ENCODE measurements at regions not wholly inside any gene's neighbourhood (a gene's known extent, or its start where the extent isn't known, plus 50 kb on each side); places are given as distances from the start of the nearest gene placed in this dataset.
"Not testable (repeated sequence)": the region's sequence is repeated elsewhere in the genome, so short reads cannot be mapped to it uniquely, and the experiment has no call there.

GRCh38 chr5:105150323-105150722, 1587.7 kb upstream of the NUDT12 start:
- in situ Hi-C loops (cut with HindIII; ENCODE audit: low pct_ligation_motif_present, low pct_unique_long_range_greater_than_20kb, low sequenced_read_pairs) = no loop called here
- no peak for DNase-seq

- in situ Hi-C loops (cut with HindIII; ENCODE audit: low pct_ligation_motif_present, low pct_unique_long_range_greater_than_20kb, low sequenced_read_pairs) = no loop called here
- DNase-seq = no peak
Observed at GRCh38 chr5:105146867-105147266, 1584.3 kb upstream of the NUDT12 start.

- in situ Hi-C loops (cut with HindIII; ENCODE audit: low pct_ligation_motif_present, low pct_unique_long_range_greater_than_20kb, low sequenced_read_pairs) = no loop called here
- no peak for DNase-seq
Observed at GRCh38 chr5:105145152-105145551, 1582.6 kb upstream of the NUDT12 start.

GRCh38 chr5:105134328-105134727, 1571.7 kb upstream of the NUDT12 start:
- DNase-seq = no peak
- in situ Hi-C loops (cut with HindIII; ENCODE audit: low pct_ligation_motif_present, low pct_unique_long_range_greater_than_20kb, low sequenced_read_pairs) = no loop called here

GRCh38 chr5:105133087-105133486, 1570.5 kb upstream of the NUDT12 start:
- no peak for DNase-seq

GRCh38 chr5:105132581-105132980, 1570.0 kb upstream of the NUDT12 start:
- in situ Hi-C loops (cut with HindIII; ENCODE audit: low pct_ligation_motif_present, low pct_unique_long_range_greater_than_20kb, low sequenced_read_pairs) = no loop called here
- DNase-seq = no peak

More at GRCh38 chr5:105133087-105133486, 1570.5 kb upstream of the NUDT12 start:
- in situ Hi-C loops (cut with HindIII; ENCODE audit: low pct_ligation_motif_present, low pct_unique_long_range_greater_than_20kb, low sequenced_read_pairs) = no loop called here

- in situ Hi-C loops (cut with HindIII; ENCODE audit: low pct_ligation_motif_present, low pct_unique_long_range_greater_than_20kb, low sequenced_read_pairs) = no loop called here
- no peak for DNase-seq
Observed at GRCh38 chr5:105131045-105131444, 1568.5 kb upstream of the NUDT12 start.

- no peak for DNase-seq
- in situ Hi-C loops (cut with HindIII; ENCODE audit: low pct_ligation_motif_present, low pct_unique_long_range_greater_than_20kb, low sequenced_read_pairs) = no loop called here
Observed at GRCh38 chr5:105101577-105101976, 1539.0 kb upstream of the NUDT12 start.

GRCh38 chr5:105088961-105089360, 1526.4 kb upstream of the NUDT12 start:
- DNase-seq = no peak
- in situ Hi-C loops (cut with HindIII; ENCODE audit: low pct_ligation_motif_present, low pct_unique_long_range_greater_than_20kb, low sequenced_read_pairs) = no loop called here

- in situ Hi-C loops (cut with HindIII; ENCODE audit: low pct_ligation_motif_present, low pct_unique_long_range_greater_than_20kb, low sequenced_read_pairs) = no loop called here
Observed at GRCh38 chr5:105088102-105088501, 1525.5 kb upstream of the NUDT12 start.

GRCh38 chr5:105057893-105058292, 1495.3 kb upstream of the NUDT12 start:
- DNase-seq = no peak
- in situ Hi-C loops (cut with HindIII; ENCODE audit: low pct_ligation_motif_present, low pct_unique_long_range_greater_than_20kb, low sequenced_read_pairs) = no loop called here

More at GRCh38 chr5:105088102-105088501, 1525.5 kb upstream of the NUDT12 start:
- no peak for DNase-seq

GRCh38 chr5:105057001-105057436, 1494.4 kb upstream of the NUDT12 start:
- DNase-seq = no peak

GRCh38 chr5:105054406-105054805, 1491.8 kb upstream of the NUDT12 start:
- in situ Hi-C loops (cut with HindIII; ENCODE audit: low pct_ligation_motif_present, low pct_unique_long_range_greater_than_20kb, low sequenced_read_pairs) = no loop called here
- DNase-seq = no peak

More at GRCh38 chr5:105057001-105057436, 1494.4 kb upstream of the NUDT12 start:
- in situ Hi-C loops (cut with HindIII; ENCODE audit: low pct_ligation_motif_present, low pct_unique_long_range_greater_than_20kb, low sequenced_read_pairs) = no loop called here

- no peak for DNase-seq
- in situ Hi-C loops (cut with HindIII; ENCODE audit: low pct_ligation_motif_present, low pct_unique_long_range_greater_than_20kb, low sequenced_read_pairs) = no loop called here
Observed at GRCh38 chr5:105042623-105043022, 1480.0 kb upstream of the NUDT12 start.

GRCh38 chr5:105036814-105037213, 1474.2 kb upstream of the NUDT12 start:
- in situ Hi-C loops (cut with HindIII; ENCODE audit: low pct_ligation_motif_present, low pct_unique_long_range_greater_than_20kb, low sequenced_read_pairs); DNase-seq: not testable (repeated sequence)

GRCh38 chr5:105034401-105034763, 1471.8 kb upstream of the NUDT12 start:
- in situ Hi-C loops (cut with HindIII; ENCODE audit: low pct_ligation_motif_present, low pct_unique_long_range_greater_than_20kb, low sequenced_read_pairs) = no loop called here
- no peak for DNase-seq

GRCh38 chr5:105033637-105034400, 1471.2 kb upstream of the NUDT12 start:
- no peak for DNase-seq
- in situ Hi-C loops (cut with HindIII; ENCODE audit: low pct_ligation_motif_present, low pct_unique_long_range_greater_than_20kb, low sequenced_read_pairs) = no loop called here

- DNase-seq = no peak
- in situ Hi-C loops (cut with HindIII; ENCODE audit: low pct_ligation_motif_present, low pct_unique_long_range_greater_than_20kb, low sequenced_read_pairs) = no loop called here
Observed at GRCh38 chr5:105032917-105033316, 1470.3 kb upstream of the NUDT12 start.

GRCh38 chr5:105030153-105030552, 1467.6 kb upstream of the NUDT12 start:
- DNase-seq = no peak
- in situ Hi-C loops (cut with HindIII; ENCODE audit: low pct_ligation_motif_present, low pct_unique_long_range_greater_than_20kb, low sequenced_read_pairs) = no loop called here

- in situ Hi-C loops (cut with HindIII; ENCODE audit: low pct_ligation_motif_present, low pct_unique_long_range_greater_than_20kb, low sequenced_read_pairs) = no loop called here
- no peak for DNase-seq
Observed at GRCh38 chr5:105015098-105015497, 1452.5 kb upstream of the NUDT12 start.
